NCI-H2081 (cell line): ENCODE measurements at regions not wholly inside any gene's neighbourhood (a gene's known extent, or its start where the extent isn't known, plus 50 kb on each side); places are given as distances from the start of the nearest gene placed in this dataset.

Source experiments
- DNase-seq, 2 experiments: peaks; one replicate each; lab custom pipeline; 2025; lab: John Stamatoyannopoulos, UW

DNA sequence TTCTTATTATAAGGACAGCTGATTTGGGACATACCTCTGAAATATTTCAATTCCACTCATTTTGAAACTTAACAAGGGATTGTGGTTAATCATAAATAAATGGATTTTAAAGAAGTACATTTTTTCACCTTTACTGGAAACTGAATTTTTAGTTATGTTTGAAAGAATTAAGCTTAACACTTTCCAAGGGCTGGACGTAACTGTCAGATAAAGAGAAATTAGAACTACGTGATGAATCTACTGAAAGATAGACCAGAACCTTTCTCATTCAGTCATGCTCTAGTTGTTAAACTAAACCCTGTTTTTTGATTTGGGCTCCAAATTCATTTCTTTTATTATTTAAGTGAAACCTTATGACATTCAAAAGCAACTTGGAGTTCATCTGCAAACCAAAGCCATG is 1892.1 kb upstream of the SEL1L start:
- DNase-seq = no peak

DNA sequence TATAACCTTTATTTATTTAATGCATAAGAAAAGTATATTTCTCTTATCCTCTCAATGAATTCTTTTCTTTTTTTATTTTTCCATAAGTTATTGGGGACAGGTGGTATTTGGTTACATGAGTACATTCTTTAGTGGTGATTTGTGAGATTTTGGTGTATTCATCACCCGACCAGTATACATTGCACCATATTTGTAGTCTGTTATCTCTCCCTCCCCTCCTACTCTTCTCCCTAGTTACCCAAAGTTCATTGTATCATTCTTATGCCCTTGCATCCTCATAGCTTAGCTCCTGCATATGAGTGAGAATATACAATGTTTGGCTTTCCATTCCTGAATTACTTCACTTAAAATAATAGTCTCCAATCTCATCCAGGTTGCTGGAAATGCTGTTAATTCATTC is 1900.0 kb upstream of the SEL1L start:
- DNase-seq = no peak

DNA sequence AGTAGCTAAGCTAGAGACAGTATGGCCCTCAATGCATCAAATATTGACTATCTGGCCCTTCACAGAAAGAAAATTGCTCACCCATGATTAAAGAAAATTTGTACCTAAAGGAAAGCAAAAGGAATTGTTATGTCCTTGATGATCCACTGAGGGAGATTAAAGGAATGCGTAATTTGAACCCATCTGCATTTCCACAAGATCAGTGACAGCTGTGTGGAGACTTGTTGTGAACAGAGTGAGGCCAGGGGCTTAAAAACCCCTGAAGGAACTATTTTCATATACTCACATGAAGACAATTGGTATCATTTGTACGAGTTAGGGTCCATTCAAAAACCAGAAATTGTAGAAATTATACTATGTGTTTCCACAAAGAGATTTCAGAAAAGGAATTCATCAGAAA is 1908.1 kb upstream of the SEL1L start:
- no peak for DNase-seq

DNA sequence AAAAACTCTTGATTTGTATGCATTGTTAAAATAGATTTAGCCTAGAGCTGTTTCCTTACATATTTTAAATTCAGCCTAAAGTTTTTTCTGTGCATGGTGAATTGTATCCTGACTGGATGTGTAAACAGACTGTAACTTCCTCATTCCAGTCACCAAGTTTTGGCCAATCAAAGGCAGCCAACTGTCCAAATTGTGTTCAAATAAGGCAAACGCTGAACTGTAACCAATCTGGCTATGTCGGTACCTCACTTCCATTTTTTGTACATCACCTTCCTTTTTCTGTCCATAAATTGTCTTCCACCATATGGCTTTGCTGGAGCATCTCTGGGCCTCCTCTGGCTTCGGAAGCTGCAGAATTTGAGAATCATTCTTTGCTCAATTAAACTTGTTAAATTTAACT is 1921.9 kb upstream of the SEL1L start:
- no peak for DNase-seq

DNA sequence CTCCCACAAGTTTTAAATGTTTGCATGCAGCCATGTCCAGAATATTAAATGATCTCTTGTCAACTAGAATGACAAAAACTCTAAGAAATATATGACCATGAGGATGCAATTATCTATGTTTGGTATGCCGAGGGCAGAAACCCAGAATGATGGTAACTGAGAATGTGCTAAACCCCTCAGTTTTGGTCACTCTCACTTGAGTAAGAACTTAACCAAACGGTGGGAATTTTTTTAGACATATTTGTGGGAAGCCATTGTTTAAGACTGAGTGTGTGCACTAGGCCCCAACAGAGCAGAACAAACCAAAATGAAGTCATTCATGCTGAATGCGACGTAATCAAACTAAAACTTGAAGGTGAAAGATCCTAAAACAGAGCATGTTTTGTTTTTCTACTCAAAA is 1927.9 kb upstream of the SEL1L start:
- DNase-seq = no peak

DNA sequence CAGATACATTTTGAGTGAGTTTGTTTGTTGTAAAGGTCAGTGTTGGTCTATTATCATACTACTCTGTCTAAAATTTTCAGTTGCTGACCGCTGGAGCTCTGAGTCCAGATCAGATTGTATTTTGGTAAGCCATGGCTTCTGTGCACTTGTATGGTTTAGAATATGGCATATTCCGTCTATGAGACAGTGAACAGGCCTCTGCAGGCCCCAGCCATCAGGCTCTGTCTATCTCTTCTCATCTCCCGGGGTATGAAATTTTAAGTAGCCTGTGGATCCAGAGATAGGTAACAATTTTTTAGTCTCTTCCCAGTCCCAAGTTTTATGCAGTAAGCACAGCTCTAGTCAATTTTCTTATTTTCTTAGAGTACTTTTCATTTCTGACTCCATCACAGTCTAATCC is 1929.1 kb upstream of the SEL1L start:
- DNase-seq = no peak

DNA sequence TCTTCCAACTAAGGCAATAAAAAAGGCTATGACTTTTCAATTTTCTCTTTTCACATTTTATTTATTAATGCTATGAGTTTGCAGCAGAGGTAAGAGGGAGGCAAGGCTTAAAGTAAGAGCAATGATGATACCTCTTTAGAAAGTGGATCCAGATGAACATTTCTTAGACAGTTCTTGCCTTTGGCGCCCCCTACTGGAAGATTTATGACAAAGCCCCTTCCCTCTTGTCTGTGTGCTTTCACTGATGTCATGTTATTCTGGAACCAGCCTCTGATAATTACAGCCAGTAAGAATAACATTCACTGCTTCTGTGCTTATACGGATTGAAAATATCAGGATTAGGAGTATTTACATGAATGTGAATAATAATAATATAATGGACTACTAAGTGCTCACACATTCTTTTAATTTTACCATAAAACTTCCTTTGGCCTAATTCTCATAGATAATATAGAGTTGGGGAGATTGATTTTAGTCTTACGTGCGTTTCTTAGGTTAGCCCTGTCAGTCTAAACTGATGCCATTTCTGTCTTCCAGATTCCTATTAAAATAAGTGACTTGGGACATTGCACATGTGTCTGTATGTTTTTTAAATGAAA is 1929.9 kb upstream of the SEL1L start:
- DNase-seq = peak; percentile 55 to 57

DNA sequence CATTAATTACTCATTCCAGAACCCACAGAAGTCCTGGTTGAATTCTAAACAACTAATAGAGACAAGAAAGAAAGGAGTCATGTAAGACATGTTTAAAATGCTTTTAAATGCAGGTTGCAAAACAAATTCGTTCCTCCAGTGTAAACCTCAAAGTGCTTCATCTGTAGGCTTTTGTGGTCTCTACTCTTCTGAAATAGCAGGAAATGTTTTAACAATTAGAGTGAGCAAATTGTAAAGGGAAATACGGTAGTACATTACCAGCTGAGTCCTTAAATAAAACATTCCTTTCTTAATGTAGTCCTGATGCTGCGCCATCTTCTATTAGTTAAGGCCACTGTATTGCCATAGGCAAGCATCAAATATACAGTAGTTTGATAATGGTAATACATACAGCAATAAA is 1934.2 kb upstream of the SEL1L start:
- DNase-seq = no peak

DNA sequence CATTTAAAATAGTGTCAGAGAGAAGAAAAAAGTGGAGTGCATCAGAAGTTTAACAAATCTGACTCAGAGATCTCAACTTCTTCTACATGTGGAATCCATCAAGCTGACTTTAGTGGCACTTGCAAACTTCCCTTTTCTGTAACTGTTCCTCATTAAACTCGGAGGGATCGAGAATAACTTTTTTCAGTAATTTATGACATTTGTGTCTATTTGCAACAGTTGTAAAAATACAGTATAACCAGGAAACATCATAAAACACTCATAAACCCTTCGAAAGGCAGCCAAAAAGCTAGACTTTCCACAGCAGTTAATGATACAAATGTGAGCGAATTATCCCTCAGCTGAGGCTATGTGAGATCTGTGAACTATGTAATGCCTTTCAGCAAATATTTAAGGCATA is 1936.8 kb upstream of the SEL1L start:
- no peak for DNase-seq

DNA sequence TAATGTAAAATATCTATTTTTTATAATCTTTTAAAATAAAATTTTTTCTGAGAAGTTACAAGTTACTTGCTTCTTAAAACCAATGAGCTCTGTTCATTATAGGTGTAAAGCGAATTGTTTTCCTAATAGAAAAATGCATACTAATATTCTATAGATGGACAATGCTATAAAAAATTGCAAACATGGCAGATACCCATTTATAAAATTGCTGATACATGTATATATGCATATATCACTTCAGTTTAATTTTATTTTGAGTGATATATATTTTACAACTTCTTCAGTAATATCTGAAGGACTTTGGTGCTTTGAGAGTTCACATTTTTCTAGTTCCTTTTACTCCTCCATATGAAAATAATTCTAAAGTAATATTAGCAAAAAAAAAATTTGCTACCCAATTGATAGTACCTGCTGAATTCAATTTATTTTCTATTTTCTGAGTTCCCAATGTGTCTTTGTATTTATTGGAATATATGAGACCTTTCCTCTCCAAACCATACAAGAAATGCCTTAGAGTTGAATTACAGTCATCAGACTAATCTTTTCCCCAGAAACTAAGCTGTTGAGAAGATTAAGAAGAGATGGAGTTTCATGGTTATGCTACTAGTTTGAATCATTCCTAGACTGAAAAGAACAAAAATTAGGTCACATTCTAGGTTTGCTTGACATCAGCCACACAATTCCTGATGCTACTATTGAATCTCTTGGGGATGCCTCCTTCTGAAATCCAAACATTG is 1937.5 kb upstream of the SEL1L start:
- no peak for DNase-seq

DNA sequence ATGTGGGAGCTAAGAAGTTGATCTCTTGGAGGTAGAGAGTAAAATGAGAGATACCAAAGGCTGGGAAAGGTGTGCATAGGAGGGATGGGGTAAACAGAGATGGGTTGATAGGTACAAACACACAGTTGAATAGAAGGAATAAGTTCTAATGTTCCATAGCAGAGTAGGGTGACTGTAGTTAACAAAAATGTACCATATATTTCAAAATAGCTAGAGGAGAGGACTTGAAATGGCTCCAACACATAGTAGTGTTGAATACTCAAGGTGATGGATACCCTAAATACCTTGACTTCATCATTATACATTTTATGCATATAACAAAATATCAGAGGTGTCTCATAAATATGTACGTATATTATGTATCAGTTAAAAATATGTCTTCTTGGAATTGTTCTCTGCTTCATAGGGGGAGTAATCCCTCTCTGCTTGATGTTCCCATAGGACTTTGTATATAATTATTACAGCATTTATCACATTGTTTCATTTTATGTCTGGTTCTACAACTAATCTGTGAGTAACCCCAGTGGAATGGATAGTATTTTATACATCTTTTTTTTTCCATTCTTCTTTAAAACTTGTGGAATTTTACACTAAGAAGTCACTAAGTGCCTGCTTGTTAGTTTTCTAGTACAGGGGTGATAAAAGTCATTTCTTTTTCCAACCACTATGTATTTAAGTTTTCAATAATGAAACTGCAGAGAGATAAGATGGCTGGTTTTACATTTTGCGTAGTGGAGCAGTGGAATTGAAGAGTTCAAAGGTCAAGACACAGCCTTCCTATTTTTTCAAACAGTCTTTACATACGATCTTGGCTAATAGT is 1940.0 kb upstream of the SEL1L start:
- DNase-seq = no peak

DNA sequence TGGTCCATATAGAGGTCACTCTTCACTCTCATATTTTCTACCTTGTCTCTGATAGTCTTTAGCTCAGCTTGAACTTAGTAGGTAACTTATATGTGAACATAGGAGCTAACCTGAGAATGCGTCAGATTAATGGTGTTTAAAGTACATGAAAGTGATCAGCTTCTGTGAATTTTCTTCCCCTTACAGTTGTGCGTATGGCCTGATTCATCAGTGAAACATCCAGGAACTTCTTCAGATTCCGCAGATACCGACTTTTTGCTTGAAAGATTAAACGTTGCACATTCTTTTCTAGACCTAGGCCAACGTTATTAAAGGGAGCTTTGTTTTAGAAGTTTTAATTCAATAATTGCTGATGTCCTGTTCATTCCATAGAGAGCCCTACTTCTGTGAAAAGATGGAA is 1945.1 kb upstream of the SEL1L start:
- no peak for DNase-seq

DNA sequence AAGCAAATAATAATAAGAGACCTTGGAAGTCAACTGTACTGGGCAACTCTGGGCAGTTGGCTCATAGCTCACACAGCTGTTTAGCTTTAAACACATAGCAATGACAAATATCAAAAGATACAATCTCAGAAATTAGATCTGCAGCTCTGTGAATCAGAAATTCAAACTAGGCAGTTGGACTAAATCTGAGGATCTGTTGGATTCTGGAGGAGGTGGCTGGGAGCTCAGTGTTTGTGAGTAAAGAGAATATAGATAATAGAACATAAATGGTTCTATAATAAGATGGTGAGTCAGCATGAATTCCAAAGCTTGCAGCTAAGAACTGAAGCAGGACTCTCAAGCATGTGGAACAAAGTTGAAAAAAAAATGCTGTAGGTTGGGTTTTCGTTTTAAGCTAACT is 1949.4 kb upstream of the SEL1L start:
- DNase-seq = no peak

DNA sequence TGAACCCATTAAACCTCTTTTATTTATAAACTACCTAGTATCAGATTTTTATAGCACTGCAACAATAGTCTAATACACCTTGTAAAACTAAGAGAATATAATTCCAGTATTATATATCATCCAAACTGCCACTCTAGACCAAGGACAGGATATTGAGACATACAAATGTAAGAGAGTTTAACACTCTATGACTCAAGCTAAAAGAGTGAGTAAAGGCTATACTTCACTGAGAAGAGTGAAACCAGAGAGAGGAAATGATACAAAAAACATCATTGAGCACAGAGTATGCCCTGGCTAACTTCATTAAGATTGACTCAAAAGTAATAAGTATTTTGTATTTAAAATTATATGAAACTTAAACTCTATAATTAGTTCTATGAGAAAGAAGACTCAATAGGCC is 1951.9 kb upstream of the SEL1L start:
- DNase-seq = no peak

DNA sequence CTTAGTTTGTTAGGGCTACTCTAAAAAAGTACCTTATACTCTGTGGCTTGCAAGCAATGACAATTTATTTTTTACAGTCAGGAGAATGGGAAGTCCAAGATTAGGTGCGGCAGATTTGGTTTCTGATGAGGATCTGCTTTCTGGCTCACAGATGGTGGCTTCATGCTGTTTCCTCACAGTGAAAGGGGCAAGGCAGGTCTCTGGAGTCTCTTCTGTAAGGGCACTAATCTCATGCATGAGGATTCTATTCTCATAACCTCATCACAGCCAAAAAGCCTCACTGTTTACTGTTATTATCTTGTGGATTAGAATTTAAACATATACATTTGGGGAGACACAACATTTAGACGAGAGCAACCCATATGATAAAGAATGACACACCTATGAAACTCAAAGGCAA is 1957.4 kb upstream of the SEL1L start:
- DNase-seq = peak in 1 of 2 experiments; percentile 60

DNA sequence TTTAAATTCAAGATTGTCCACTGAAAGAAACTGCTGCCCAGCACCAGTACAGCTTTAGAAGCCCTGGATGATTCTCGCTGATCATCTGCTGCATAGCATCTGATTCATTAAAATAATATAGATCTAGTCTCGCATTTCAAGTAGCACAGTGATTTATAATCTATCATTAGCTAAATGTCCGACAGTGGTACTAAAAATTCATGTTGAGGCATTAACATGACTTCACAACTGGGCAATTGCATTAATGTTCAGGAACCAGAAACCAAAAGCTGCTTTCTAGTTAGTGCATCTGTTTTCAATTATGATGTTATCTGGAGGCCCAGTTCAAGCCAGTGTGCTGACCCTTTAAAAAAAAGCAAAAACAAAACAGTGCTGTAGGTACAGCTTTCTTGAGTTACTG is 1987.2 kb upstream of the SEL1L start:
- DNase-seq = no peak

DNA sequence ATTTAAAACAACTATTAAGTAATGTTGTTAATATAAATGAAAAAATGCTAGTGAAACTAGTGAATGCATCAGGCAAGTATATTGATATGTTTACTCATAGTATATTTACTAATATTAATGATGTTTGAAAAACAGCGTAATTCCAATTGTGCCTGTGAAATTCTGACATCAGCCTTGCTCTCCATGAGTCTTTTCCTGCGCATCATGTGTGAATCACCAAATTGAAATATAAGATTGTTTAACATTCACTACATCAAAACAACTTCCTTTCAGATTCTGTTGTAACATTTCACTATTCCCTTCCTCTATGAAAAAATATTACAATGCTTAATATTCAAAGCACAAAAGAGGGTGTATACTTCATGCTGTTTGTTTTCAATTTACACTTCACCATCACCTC is 1995.9 kb upstream of the SEL1L start:
- DNase-seq = no peak

DNA sequence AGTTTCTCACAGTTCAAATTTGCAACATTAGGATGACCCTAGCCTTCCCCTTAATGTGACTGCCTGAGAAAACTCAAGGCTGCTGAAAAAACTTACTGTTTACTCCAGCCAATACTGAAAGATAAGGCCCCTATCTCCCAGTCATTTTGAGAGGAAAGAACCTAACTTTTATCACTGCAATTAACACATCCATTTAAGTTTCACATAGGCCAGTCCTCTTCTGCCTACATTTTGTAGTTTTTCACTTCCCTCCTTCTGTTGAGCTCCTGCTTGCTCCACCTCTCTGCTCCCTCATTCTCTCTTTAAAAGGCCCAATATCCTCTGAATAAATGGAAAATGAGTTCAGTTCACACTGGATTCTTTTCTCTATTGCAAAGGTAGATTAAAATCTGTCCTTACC is 1996.2 kb upstream of the FLRT2 start:
- no peak for DNase-seq

DNA sequence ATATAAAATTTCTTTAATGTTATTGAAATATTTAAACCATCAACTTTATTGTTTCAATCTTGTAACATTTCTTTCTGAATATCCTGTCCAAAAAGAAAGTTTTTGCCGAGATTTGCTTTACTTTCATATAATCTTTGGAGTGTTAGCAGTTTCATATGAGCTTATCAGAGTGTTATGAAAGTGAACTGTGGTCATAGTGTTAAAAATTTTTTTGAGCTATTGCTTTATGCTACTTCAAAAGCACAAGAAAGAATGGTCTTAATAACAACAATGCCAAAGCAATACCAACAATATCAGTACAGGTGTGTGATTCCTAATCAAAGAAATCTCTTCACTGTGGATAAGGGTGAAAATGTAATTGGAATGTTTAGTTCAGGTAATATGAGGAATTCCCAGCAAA is 1994.9 kb upstream of the FLRT2 start:
- DNase-seq = no peak

DNA sequence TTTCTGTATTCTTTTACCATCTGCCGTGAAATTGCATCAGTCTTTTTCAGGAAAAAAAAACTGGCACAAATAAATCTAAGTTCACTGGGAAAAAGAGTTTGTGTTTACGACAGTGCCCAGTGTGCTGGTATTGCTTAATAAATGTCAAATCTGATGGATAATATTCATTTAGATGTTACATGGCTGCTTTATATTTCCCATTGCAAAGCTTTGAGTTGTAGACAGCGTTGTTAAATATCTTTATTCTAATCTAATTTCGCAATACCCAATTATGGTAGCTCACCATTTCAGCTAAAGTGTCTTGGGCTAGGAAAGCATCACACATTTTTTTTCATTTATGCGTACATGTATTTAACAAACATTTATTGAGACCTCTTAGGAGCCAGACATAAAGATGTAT is 1994.5 kb upstream of the FLRT2 start:
- DNase-seq = no peak

DNA sequence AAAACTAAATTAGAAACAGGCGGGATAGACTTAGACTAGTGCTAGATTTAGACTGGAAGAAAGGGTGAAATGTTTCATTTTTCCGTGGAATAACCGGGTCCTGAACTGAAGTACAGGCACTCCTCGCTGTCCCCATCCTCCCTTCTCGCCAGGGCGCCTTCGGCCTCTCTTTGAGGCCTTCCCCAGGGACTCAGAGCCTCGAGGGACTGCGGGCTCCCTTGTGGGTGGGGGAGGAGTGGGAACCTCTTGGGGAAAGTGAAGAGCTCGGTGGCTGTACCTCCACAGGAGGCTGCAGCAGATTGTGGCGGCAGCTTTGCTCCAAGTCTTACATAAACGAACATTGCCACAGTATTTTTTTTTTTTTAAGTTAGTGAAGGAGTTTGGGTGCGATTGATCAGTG is 1988.8 kb upstream of the FLRT2 start:
- DNase-seq = no peak

DNA sequence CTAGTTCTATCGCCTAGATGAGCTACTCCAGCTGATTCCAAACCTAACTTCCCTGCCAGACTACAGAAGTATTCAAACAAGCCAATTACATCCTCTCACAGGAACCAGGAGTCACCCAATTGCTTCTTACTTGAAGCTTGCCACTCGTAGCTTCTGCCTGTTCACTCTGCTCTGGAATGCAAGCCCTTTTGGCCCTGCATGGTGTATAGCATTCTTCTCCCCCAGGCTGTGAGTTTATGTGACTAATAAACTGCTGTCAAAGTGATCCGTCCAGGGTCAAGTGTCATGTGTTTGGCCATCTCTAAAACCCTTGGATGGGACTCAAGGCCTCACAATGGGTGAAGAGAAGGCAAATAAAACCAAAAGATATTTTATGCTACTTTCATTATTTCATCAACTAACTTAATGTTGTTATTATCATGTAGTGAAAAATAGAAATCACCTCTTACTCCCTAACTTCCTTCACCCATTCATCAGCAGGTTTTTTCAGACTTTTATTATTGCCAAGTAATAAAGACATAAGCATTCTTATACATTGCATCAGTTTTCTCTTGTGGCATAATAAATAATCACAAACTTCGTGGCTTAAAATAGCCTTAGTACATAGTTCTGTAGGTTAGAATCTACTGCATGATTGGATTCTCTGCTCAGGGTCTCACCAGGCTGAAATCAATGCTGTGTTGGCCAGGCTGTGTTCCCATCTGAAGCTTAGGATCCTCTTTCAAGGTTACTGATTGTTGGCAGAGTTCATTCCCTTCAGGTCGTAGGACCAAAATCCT is 1981.7 kb upstream of the FLRT2 start:
- DNase-seq = no peak

DNA sequence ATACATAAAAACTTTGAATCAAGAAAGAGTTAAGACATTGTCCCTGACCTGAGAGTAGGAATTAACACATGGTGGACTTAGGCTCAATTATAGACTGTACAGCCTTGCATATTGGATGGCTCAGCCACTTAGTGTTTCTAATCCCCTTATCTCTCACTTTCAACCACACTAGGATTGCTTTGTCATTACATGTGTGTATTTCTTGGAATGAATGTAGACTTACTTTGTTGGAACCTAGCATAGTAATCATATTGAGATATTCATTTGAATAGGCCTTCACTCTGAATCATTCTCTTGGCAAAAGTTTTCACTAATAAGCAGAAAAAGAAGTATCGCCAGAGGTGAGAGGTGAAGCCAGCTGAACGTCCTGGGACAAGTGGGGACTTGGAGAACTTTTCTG is 1973.9 kb upstream of the FLRT2 start:
- DNase-seq = no peak
